ENCODE measurements at regions not wholly inside any gene's neighbourhood (a gene's known extent, or its start where the extent isn't known, plus 50 kb on each side); places are given as distances from the start of the nearest gene placed in this dataset.

GRCh38 chr4:25549413-25549812, 106.2 kb upstream of the SLC34A2 start:
- Histone ChIP-seq H3K36me3 (replicated peaks in 1 of 2; ENCODE audit: insufficient read depth in 1 of 2, low read depth in 2 of 2) (no peaks in the 10 kb centered on the region), H3K27me3 (no peaks in the 10 kb centered on the region), H3K9me3 (no peaks in the 10 kb centered on the region), H3K27ac (no peak overlapping the region), H3K4me3 (no peak overlapping the region), H3K4me1 (peaks cover 7% of the 10 kb centered on the region)
- intact Hi-C loops (cut with DNase I), result no loop called here
- TF ChIP-seq POLR2A (IDR thresholded peaks at IDR 0.05) (no peak), CTCF (IDR thresholded peaks at IDR 0.05) (no peak)
- no peak for DNase-seq
- ATAC-seq, result no peak

GRCh38 chr4:25550376-25551030, 105.1 kb upstream of the SLC34A2 start:
- TF ChIP-seq POLR2A (IDR thresholded peaks at IDR 0.05) (no peak), CTCF (IDR thresholded peaks at IDR 0.05) (no peak)
- Histone ChIP-seq H3K27me3 (no peaks in the 10 kb centered on the region), H3K4me1 (peaks cover 12% of the 10 kb centered on the region), H3K9me3 (no peaks in the 10 kb centered on the region), H3K36me3 (replicated peaks in 1 of 2; ENCODE audit: insufficient read depth in 1 of 2, low read depth in 2 of 2) (no peaks in the 10 kb centered on the region), H3K27ac (no peak overlapping the region), H3K4me3 (no peak overlapping the region)
- DNase-seq, result no peak
- no peak for ATAC-seq
- 85 to 89% methylated on average over 5 of the region's 5 CpGs for WGBS, 2 donors
- intact Hi-C loops (cut with DNase I), result no loop called here

- no peak for DNase-seq
- ATAC-seq, result no peak
- Histone ChIP-seq H3K9me3 (no peaks in the 10 kb centered on the region), H3K36me3 (replicated peaks in 1 of 2; ENCODE audit: insufficient read depth in 1 of 2, low read depth in 2 of 2) (no peaks in the 10 kb centered on the region), H3K4me1 (peaks cover 13% of the 10 kb centered on the region), H3K4me3 (no peak overlapping the region), H3K27ac (peak overlapping the region in 1 of 4 donors; percentile 54), H3K27me3 (no peaks in the 10 kb centered on the region)
- intact Hi-C loops (cut with DNase I), result no loop called here
- WGBS, 2 donors, result 43 to 55% methylated on average over 4 of the region's 4 CpGs
- TF ChIP-seq POLR2A (IDR thresholded peaks at IDR 0.05) (no peak), CTCF (IDR thresholded peaks at IDR 0.05) (no peak)
These were observed 104.0 kb upstream of the SLC34A2 start for GRCh38 chr4:25551605-25552004.

GRCh38 chr4:25552580-25553271, 102.9 kb upstream of the SLC34A2 start:
- intact Hi-C loops (cut with DNase I), result no loop called here
- Histone ChIP-seq H3K27me3 (no peaks in the 10 kb centered on the region), H3K4me1 (peaks cover 13% of the 10 kb centered on the region), H3K36me3 (replicated peaks in 1 of 2; ENCODE audit: insufficient read depth in 1 of 2, low read depth in 2 of 2) (no peaks in the 10 kb centered on the region), H3K9me3 (no peaks in the 10 kb centered on the region), H3K27ac (peak overlapping the region in 3 of 4 donors; percentile 10 to 67 (median 54)), H3K4me3 (no peak overlapping the region)
- ATAC-seq (peak; percentile 89), DNase-seq (peak; percentile 70 to 81 (median 79))
- no peak for TF ChIP-seq POLR2A (IDR thresholded peaks at IDR 0.05)
- no peak for TF ChIP-seq CTCF (IDR thresholded peaks at IDR 0.05)
- WGBS, 2 donors, result 10 to 11% methylated on average over 8 of the region's 8 CpGs

GRCh38 chr4:25559508-25559907, 96.1 kb upstream of the SLC34A2 start:
- no peak for DNase-seq
- ATAC-seq, result peak; percentile 55
- intact Hi-C loops (cut with DNase I), result no loop called here
- Histone ChIP-seq H3K36me3 (replicated peaks in 1 of 2; ENCODE audit: insufficient read depth in 1 of 2, low read depth in 2 of 2) (no peaks in the 10 kb centered on the region), H3K27me3 (no peaks in the 10 kb centered on the region), H3K27ac (no peak overlapping the region), H3K4me1 (peaks cover 6% of the 10 kb centered on the region), H3K9me3 (no peaks in the 10 kb centered on the region), H3K4me3 (no peak overlapping the region)
- WGBS, 2 donors, result 33 to 44% methylated on average over 4 of the region's 4 CpGs
- TF ChIP-seq CTCF (IDR thresholded peaks at IDR 0.05) (no peak), POLR2A (IDR thresholded peaks at IDR 0.05) (no peak)
